ENCODE measurements at regions not wholly inside any gene's neighbourhood (a gene's known extent, or its start where the extent isn't known, plus 50 kb on each side); places are given as distances from the start of the nearest gene placed in this dataset.
A peak's percentile ranks its signal among the peaks of the same experiment; 100 is the strongest.

DNA sequence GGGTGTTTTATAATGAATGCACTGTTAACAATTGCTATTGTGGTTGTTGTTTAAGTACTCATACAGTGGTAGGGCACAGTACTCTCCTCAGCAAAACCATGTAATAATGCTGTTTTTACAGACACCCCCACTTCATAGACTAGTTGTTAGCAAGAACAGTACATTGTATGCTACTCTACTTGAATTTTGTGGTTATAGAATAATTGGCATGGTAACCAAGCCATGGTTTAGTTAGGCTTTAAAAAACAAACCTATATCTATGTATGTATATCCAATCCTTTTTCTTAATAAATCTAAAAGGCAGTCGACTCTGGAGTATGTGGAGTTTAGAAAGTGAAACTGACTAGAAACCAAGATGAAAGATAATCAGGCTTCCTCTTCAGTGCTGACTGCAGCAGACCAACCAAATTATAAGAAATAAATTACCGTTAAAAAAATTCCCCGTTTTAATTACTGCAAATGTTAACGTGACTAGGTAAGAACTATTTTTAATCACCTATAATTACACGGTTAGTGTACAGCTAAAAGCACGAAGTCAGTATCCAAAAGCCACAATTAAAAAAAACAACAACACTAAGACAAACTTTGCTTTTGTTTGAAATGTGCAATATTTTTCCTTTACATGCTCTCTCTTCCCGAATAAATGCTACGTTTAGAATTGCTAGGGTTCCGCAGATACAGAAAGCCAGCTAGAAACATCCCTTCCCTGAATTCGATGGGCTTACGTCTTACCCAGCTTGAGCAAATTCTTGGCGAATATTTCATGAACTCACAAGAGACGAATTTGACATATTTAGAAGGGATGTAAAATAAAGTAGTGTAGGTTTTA lies 113.3 kb upstream of the SERTAD2 start:
- Histone ChIP-seq H3K27me3 (ENCODE audit: insufficient read depth, low read length) (no peaks in the 10 kb centered on the region), H3K9me3 (ENCODE audit: low read length) (no peaks in the 10 kb centered on the region), H3K4me1 (ENCODE audit: insufficient read depth, low read length) (peaks cover 18% of the 10 kb centered on the region), H3K4me3 (ENCODE audit: low read length) (peak overlapping the region; percentile 56), H3K36me3 (ENCODE audit: insufficient read depth, low read length) (no peaks in the 10 kb centered on the region), H2AFZ (ENCODE audit: low read depth, low read length) (peak overlapping the region; percentile 96)

DNA sequence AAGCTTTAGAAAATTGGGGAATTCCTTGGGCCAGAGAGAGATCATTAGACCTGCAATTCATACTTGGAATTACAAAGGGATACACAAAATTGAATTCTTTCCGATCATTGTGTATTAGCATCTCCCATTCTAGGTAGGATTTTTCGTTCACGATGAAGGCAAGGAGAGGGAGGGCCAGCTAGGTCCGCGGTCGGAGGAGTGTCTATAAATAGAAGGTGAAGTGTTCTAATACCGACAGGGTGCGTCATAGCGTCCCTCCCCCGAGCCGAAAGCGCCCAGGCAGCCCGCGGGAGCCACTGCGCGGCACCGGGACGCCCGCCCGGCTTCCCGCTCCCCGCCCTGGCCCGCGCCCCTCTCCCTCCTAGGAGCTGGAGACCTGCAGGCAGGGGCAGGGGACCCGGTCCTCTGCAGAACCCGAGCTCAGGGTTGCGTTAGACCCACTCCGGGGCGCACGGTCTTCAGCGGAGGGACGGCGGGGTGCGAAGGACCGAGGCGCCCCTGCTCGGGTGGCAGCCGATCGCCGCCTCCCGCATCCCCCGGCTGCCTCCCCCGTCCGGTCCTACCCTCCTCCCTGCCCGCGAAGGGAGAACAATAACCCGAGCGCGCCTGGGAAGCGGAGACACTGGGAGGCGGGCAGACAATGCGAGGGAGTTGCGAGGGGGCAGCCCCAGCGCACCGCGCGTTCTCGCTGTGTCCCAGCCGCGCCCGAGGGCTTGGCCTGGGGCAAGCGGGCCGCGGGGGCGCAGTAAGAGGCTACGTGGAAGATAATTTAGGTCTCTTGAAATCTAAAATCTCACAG lies 114.2 kb upstream of the SERTAD2 start:
- Histone ChIP-seq H3K27me3 (ENCODE audit: insufficient read depth, low read length) (no peaks in the 10 kb centered on the region), H3K9me3 (ENCODE audit: low read length) (no peaks in the 10 kb centered on the region), H3K4me3 (ENCODE audit: low read length) (peak overlapping the region; percentile 56), H3K36me3 (ENCODE audit: insufficient read depth, low read length) (no peaks in the 10 kb centered on the region), H3K4me1 (ENCODE audit: insufficient read depth, low read length) (peaks cover 13% of the 10 kb centered on the region), H2AFZ (ENCODE audit: low read depth, low read length) (peak overlapping the region; percentile 96)

- Histone ChIP-seq H3K36me3 (ENCODE audit: insufficient read depth, low read length) (no peaks in the 10 kb centered on the region), H3K9me3 (ENCODE audit: low read length) (no peaks in the 10 kb centered on the region), H3K27me3 (ENCODE audit: insufficient read depth, low read length) (peaks cover under 1% of the 10 kb centered on the region), H2AFZ (ENCODE audit: low read depth, low read length) (peak overlapping the region; percentile 96), H3K4me1 (ENCODE audit: insufficient read depth, low read length) (peaks cover 13% of the 10 kb centered on the region), H3K4me3 (ENCODE audit: low read length) (peak overlapping the region; percentile 56)
Observed at GRCh38 chr2:64768491-64769005, 114.8 kb upstream of the SERTAD2 start.

DNA sequence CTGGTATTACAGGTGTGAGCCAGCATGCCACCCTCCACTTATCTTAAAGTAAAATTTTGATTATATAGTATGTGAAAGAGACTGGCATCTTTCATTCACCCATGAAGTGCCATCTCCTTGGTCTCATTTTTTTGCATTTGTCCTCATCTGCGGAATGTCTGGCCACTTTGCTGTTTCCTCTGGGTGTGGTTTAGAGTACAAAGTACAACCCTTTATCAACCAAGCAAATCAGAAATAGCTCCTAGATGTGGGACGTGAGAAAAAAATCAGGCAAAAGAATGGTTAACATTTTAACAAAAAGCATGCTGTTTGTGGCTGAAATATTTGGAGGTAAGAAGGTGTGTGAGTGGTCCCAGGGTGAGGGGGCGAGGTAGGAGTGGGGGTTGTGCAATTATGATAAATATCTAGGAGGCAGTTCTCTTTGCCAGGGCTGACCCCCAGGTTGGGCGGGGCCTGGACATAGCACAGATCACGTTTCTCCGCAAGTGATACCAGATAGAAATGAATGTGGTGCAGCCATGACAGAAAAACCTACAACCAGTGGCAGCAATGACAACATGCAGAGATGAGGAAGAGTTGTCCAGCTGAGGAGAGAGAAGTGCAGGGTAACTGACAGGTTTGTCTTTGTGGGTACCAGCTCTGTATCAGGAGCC lies 115.8 kb upstream of the SERTAD2 start:
- Histone ChIP-seq H3K27me3 (ENCODE audit: insufficient read depth, low read length) (peaks cover 3% of the 10 kb centered on the region), H3K9me3 (ENCODE audit: low read length) (no peaks in the 10 kb centered on the region), H3K4me3 (ENCODE audit: low read length) (no peak overlapping the region), H3K36me3 (ENCODE audit: insufficient read depth, low read length) (no peaks in the 10 kb centered on the region), H2AFZ (ENCODE audit: low read depth, low read length) (no peak overlapping the region), H3K4me1 (ENCODE audit: insufficient read depth, low read length) (peaks cover 13% of the 10 kb centered on the region)

DNA sequence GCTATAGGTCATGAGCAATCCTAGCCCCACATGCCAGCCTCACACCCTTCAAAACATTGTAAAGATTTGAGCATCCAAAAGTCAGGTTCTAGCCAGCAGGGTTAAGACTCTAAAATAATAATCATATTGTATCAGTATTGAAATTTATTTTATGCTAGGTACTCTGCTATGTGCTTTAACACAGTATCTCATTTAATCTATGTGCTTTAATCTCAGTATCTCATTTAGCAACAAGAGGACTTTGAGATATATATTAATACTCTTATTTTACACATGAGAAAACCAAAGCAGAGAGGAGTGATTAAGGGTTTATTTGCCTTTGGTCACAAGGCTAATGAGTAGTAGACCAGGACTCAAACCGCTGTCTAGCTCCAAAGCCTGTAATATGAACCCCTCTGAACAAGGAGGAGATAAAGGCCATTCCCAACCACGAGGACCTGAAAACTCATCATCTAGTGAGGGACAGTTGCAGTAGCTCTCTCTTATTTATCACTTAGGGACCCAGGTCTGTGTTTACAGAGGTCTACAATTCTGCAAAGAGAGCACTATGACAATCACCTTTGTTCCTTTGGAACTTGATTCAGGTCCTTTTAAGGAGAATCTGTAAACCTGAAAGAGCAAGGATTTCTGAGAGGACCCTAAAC lies 116.5 kb upstream of the SERTAD2 start:
- Histone ChIP-seq H2AFZ (ENCODE audit: low read depth, low read length) (no peak overlapping the region), H3K4me1 (ENCODE audit: insufficient read depth, low read length) (peaks cover 13% of the 10 kb centered on the region), H3K4me3 (ENCODE audit: low read length) (no peak overlapping the region), H3K27me3 (ENCODE audit: insufficient read depth, low read length) (peaks cover 3% of the 10 kb centered on the region), H3K36me3 (ENCODE audit: insufficient read depth, low read length) (no peaks in the 10 kb centered on the region), H3K9me3 (ENCODE audit: low read length) (peaks cover 3% of the 10 kb centered on the region)

DNA sequence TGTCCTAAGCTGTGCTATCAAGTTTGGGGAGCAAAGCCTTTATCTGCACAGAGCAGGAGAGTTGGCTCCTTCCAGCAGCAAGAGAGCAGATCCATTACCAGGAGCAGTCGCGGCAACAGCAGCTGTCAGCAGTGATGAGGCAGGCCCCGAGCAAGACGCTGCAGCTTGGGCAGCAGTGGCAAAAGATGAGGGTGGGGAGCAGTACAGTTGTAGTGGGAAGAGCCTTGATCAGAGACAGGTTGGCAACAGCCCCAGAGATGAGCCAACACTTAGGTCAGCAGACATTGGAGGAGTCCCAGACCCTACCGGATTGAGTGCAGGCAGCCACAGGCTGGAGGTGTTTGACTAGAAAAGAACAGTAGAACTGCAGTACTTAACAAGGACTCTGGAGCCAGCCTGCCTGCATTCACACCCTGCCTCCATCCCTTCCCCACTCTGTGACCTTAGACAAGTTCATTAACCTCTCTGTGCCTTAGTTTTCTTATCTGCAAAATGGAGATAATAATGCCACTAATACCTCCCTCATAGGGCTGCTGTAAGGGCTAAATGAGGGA lies 117.1 kb upstream of the SERTAD2 start:
- Histone ChIP-seq H3K36me3 (ENCODE audit: insufficient read depth, low read length) (no peaks in the 10 kb centered on the region), H3K27me3 (ENCODE audit: insufficient read depth, low read length) (peaks cover 3% of the 10 kb centered on the region), H2AFZ (ENCODE audit: low read depth, low read length) (no peak overlapping the region), H3K4me3 (ENCODE audit: low read length) (no peak overlapping the region), H3K4me1 (ENCODE audit: insufficient read depth, low read length) (peaks cover 13% of the 10 kb centered on the region), H3K9me3 (ENCODE audit: low read length) (peaks cover 5% of the 10 kb centered on the region)

GRCh38 chr2:64771737-64772136 lies 118.0 kb upstream of the SERTAD2 start:
- H3K4me3 ChIP-seq (ENCODE audit: low read length), result no peak overlapping the region
- peaks cover 3% of the 10 kb centered on the region for H3K27me3 ChIP-seq (ENCODE audit: insufficient read depth, low read length)
- H2AFZ ChIP-seq (ENCODE audit: low read depth, low read length), result no peak overlapping the region
- H3K4me1 ChIP-seq (ENCODE audit: insufficient read depth, low read length), result peaks cover 13% of the 10 kb centered on the region
- no peaks in the 10 kb centered on the region for H3K36me3 ChIP-seq (ENCODE audit: insufficient read depth, low read length)
- peaks cover 8% of the 10 kb centered on the region for H3K9me3 ChIP-seq (ENCODE audit: low read length)

DNA sequence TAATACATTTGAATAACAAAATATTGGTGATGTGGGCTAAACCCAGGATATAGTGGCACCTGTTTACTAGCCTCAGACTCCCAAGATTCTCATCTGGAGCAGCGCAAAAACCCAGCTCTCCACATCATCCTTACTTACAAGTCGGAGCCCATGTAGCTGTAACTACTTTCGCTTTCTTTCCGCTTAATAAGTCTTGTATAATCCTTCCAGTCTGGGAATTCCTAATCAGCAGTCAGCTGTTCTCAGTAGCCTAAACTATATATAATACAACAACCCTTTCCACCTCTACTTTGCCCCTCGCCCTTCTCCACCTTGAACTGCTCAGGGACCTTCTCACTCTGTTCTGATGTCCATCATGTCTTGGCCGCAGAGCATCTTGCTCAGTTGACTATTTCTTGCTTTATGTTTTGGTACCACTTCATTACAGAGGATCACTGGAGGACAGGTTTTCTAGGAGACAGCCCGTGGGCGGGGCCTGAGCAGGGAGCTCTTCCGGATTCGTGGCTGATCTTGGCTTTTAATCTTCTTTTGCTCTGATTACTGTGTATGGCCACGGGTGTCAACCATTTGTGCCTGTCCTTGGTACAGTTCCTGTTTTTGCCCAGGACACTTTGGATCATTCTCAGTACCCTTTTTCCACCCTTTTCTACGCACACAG lies 119.9 kb upstream of the SERTAD2 start:
- peaks cover 6% of the 10 kb centered on the region for H3K27me3 ChIP-seq (ENCODE audit: insufficient read depth, low read length)
- H3K9me3 ChIP-seq (ENCODE audit: low read length), result peaks cover 8% of the 10 kb centered on the region
- no peak overlapping the region for H3K4me3 ChIP-seq (ENCODE audit: low read length)
- H2AFZ ChIP-seq (ENCODE audit: low read depth, low read length), result no peak overlapping the region
- peaks cover 3% of the 10 kb centered on the region for H3K4me1 ChIP-seq (ENCODE audit: insufficient read depth, low read length)
- H3K36me3 ChIP-seq (ENCODE audit: insufficient read depth, low read length), result no peaks in the 10 kb centered on the region

- Histone ChIP-seq H3K27me3 (ENCODE audit: insufficient read depth, low read length) (peaks cover 8% of the 10 kb centered on the region), H3K36me3 (ENCODE audit: insufficient read depth, low read length) (no peaks in the 10 kb centered on the region), H2AFZ (ENCODE audit: low read depth, low read length) (no peak overlapping the region)
Observed at GRCh38 chr2:64777841-64778240, 124.1 kb upstream of the SERTAD2 start.

DNA sequence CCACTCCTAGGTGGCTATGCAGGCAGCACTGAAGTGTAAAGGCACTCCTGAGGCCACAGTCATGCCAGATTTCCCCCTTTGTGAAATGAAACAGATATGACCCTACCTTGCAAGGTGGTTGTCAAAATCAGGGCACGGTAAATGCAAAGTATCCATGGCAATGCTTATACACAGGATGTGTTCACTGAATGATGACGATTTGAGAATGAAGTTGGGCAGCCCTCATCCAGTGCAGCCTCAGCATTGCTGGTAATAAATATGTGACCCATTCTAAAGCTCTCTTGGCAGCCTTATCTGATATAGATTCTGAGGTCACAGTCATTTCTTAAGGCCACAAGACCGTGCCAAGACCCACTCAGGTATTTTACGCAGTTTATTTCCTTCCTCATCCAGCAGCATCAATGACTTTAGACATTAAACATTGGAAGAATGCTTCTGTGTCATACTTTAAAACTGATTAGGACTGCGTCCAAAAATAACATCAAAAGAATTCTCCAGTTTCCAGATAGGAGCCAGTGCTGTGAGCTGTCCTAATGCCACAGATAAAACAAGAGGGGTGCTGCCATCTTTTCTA lies 125.5 kb upstream of the SERTAD2 start:
- Histone ChIP-seq H2AFZ (ENCODE audit: low read depth, low read length) (no peak overlapping the region), H3K4me3 (ENCODE audit: low read length) (no peak overlapping the region), H3K4me1 (ENCODE audit: insufficient read depth, low read length) (no peaks in the 10 kb centered on the region), H3K27me3 (ENCODE audit: insufficient read depth, low read length) (peaks cover 10% of the 10 kb centered on the region), H3K36me3 (ENCODE audit: insufficient read depth, low read length) (no peaks in the 10 kb centered on the region), H3K9me3 (ENCODE audit: low read length) (peaks cover 8% of the 10 kb centered on the region)

More at GRCh38 chr2:64777841-64778240, 124.1 kb upstream of the SERTAD2 start:
- no peaks in the 10 kb centered on the region for H3K4me1 ChIP-seq (ENCODE audit: insufficient read depth, low read length)
- H3K9me3 ChIP-seq (ENCODE audit: low read length), result peaks cover 8% of the 10 kb centered on the region
- no peak overlapping the region for H3K4me3 ChIP-seq (ENCODE audit: low read length)

GRCh38 chr2:64780041-64780440 lies 126.3 kb upstream of the SERTAD2 start:
- Histone ChIP-seq H2AFZ (ENCODE audit: low read depth, low read length) (no peak overlapping the region), H3K4me3 (ENCODE audit: low read length) (no peak overlapping the region), H3K9me3 (ENCODE audit: low read length) (peaks cover 6% of the 10 kb centered on the region), H3K36me3 (ENCODE audit: insufficient read depth, low read length) (no peaks in the 10 kb centered on the region), H3K4me1 (ENCODE audit: insufficient read depth, low read length) (no peaks in the 10 kb centered on the region), H3K27me3 (ENCODE audit: insufficient read depth, low read length) (peaks cover 16% of the 10 kb centered on the region)

Data from neuron (in vitro differentiated cells).